Mesodermal cell (in vitro differentiated cells): ENCODE measurements at regions not wholly inside any gene's neighbourhood (a gene's known extent, or its start where the extent isn't known, plus 50 kb on each side); places are given as distances from the start of the nearest gene placed in this dataset.

ENCODE experiments used
- H3K27ac ChIP-seq: 2 replicates; pipeline ENCODE4 v1.7.0; 2013; ENCODE audit warnings: mild to moderate bottlenecking, low read depth, low read length, moderate library complexity; ENCODE audit not compliant: severe bottlenecking
- H3K36me3 ChIP-seq: 2 replicates; pipeline ENCODE4 v1.7.1; 2013; ENCODE audit warnings: mild to moderate bottlenecking, low read length, moderate library complexity; ENCODE audit not compliant: control insufficient read depth, insufficient read depth
- H3K4me1 ChIP-seq: one replicate; pipeline ENCODE4 v1.7.1; 2013; ENCODE audit warnings: mild to moderate bottlenecking, low read length; ENCODE audit not compliant: insufficient read depth, control insufficient read depth, poor library complexity, severe bottlenecking
- H3K4me3 ChIP-seq: 2 replicates; pipeline ENCODE4 v1.7.0; 2013; ENCODE audit warnings: low read length, control low read depth, mild to moderate bottlenecking; ENCODE audit not compliant: insufficient read depth, poor library complexity, severe bottlenecking; ENCODE audit errors: extremely low read depth
- H3K9me3 ChIP-seq: 2 replicates; pipeline ENCODE4 v1.7.1; 2013; ENCODE audit warnings: mild to moderate bottlenecking, low read length, moderate library complexity; ENCODE audit not compliant: control insufficient read depth
- WGBS, 2 experiments: methylation state at CpG; one replicate each; pipeline ENCODE4 v1.1.5; 2013; ENCODE audit warnings: missing lambda C conversion rate in 2 of 2; ENCODE audit not compliant: insufficient coverage in 2 of 2; 5-methylcytosine and 5-hydroxymethylcytosine counted together

DNA sequence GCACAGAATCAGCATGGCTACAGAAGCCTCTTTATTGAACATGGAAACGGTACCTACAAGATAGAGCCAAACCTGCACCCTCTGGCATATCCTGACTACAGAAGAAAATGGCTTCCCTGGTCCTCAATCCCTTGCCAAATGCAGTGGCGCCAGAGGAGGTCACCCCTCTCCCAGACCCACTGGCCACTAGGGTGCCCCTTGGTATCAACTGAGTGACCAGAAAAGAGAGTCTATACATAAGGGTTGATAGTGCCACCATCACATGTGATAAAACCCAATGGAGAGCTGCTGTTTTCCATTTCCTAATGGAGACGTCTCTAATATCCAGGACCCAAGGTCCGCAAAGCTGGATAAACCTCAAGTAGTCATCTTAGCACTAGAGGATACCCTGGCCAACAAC lies 52.7 kb upstream of the ALK start:
- 80 to 88% methylated on average over 3 to 4 of the region's 4 CpGs for WGBS, 2 experiments
- Histone ChIP-seq H3K9me3 (no peaks in the 10 kb centered on the region), H3K4me1 (no peaks in the 10 kb centered on the region), H3K36me3 (no peaks in the 10 kb centered on the region), H3K27ac (no peak overlapping the region), H3K4me3 (no peak overlapping the region)

DNA sequence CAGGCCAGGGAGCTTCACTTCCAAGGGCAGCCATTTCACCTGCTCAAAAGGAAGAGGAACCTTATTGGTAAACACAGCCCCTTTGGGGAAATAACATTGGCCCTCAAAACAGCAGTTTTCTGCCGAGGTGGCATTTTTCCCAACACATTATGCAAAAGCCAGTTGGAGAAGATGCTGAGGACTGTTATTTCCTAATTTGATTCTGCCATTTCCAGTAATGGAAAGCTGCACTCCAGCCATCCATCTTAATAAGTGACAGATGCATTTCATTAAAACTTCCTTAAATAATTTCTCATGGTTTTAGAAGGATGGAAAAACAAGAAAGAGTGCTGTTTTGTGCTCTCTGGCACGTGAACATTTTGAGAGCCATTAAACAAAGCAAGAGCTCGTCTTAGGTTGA lies 55.9 kb upstream of the ALK start:
- Histone ChIP-seq H3K4me3 (no peak overlapping the region), H3K36me3 (no peaks in the 10 kb centered on the region), H3K9me3 (no peaks in the 10 kb centered on the region), H3K27ac (no peak overlapping the region), H3K4me1 (no peaks in the 10 kb centered on the region)
- WGBS, 2 experiments: 73 to 90% methylated on average over 3 of the region's 3 CpGs

DNA sequence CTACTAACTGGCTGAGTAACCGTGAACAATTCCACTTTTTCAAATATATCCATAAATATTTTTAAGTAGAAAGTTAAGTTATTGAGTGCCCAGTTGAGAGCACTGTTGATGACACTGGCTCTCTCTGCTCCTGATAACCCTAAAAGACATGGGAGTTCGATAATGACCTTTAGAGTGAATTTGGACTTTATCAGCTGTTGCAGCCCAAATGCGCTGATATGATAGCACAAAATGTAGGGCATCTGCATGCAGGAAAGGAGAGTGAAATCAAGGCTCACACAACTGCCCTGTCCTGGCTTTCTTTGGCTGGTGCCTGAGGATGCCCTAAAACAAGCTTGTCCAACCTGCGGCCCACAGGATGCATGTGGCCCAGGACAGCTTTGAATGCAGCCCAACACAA lies 60.0 kb upstream of the ALK start:
- Histone ChIP-seq H3K4me3 (no peak overlapping the region), H3K27ac (no peak overlapping the region), H3K9me3 (no peaks in the 10 kb centered on the region), H3K4me1 (no peaks in the 10 kb centered on the region), H3K36me3 (no peaks in the 10 kb centered on the region)
- 93 to 100% methylated on average over 1 to 2 of the region's 4 CpGs for WGBS, 2 experiments

DNA sequence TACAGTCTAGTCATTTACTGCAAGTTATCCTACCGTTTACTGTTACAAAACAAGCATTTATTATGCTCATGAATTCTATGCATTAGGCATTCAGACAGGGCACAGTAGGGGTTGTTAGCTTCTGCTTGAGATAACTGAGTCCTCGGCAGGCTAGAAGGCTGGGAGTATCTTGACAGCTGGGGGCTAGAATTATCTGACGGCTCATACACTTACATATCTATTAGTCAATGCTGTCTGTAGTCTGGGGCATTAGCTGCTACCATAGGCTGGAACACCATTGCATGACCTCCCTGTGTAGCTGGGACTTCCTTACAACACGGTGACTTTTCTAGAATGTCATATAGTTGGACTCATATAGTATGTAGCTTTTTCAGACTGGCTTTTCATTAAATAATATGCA lies 61.9 kb upstream of the ALK start:
- no peak overlapping the region for H3K27ac ChIP-seq
- WGBS, 2 experiments: no CpG with 5 or more reads among the region's 4 CpGs
- H3K4me3 ChIP-seq: no peak overlapping the region
- H3K4me1 ChIP-seq: peaks cover 3% of the 10 kb centered on the region
- H3K36me3 ChIP-seq: no peaks in the 10 kb centered on the region
- no peaks in the 10 kb centered on the region for H3K9me3 ChIP-seq

DNA sequence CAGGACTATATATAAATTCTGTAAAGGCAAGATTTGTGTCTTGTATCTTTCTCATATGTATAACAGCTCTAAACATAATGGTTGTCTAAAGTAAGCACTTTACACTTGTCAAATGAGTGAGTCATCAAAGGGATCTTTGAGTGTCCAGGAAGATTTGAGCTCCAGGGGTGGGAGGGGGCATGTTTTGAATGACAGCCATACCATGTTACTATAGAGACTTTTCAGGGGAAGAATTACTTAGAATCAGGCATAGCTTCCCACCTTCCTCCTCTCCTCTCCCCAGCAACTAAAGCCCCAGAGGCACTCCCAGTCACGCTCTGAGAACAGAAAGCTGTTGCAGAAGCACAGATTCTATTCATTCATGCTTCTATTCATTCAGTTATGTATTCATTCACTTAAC lies 65.8 kb upstream of the ALK start:
- peaks cover 3% of the 10 kb centered on the region for H3K4me1 ChIP-seq
- H3K4me3 ChIP-seq: no peak overlapping the region
- no peaks in the 10 kb centered on the region for H3K9me3 ChIP-seq
- 50 to 73% methylated on average over 1 of the region's 1 CpG for WGBS, 2 experiments
- H3K36me3 ChIP-seq: no peaks in the 10 kb centered on the region
- H3K27ac ChIP-seq: peak overlapping the region; percentile 6

DNA sequence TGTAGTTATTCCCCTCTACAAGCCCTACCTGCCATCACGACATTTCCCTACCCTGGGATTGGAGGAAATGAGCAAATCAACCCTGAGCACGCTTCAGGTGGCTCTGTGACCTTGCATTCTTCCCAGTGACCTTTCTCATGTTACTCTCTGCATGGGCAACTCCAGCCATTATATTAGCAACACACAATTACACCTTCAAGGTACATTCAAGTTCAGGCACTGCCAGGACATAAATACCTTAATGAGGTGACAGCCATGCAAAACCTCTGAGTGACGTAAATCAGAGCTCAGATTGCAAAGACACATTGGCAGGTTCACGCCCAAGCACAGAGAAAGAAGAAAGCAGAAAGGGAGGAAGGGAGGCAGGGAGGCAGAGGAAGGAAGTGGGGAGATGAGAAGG lies 68.7 kb upstream of the ALK start:
- Histone ChIP-seq H3K27ac (no peak overlapping the region), H3K4me3 (no peak overlapping the region), H3K36me3 (no peaks in the 10 kb centered on the region), H3K4me1 (peaks cover 3% of the 10 kb centered on the region), H3K9me3 (no peaks in the 10 kb centered on the region)
- WGBS, 2 experiments: 65 to 88% methylated on average over 3 to 4 of the region's 4 CpGs

DNA sequence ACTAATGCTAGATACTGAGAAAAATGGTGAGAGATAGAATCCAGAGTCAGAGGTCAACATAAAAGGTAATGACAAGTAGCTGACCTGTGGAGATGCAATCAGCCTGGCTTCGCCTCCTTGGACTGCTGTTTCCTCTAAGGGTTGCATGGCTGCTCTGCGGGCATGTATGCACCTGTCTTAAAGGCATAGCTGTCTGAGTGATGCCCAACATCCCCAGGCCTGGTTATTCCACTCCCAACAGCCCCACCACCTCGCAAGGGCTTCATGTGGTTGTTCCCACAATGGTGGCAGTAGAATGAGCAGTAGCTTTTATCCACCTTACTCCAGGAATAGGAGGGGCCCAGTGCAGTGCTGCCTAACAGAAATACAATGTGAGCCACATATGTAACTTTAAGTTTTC lies 69.7 kb upstream of the ALK start:
- no peak overlapping the region for H3K27ac ChIP-seq
- H3K4me1 ChIP-seq: peaks cover 3% of the 10 kb centered on the region
- H3K4me3 ChIP-seq: no peak overlapping the region
- H3K36me3 ChIP-seq: no peaks in the 10 kb centered on the region
- no peaks in the 10 kb centered on the region for H3K9me3 ChIP-seq
- WGBS, 2 experiments: 90 to 94% methylated on average over 2 to 3 of the region's 3 CpGs

DNA sequence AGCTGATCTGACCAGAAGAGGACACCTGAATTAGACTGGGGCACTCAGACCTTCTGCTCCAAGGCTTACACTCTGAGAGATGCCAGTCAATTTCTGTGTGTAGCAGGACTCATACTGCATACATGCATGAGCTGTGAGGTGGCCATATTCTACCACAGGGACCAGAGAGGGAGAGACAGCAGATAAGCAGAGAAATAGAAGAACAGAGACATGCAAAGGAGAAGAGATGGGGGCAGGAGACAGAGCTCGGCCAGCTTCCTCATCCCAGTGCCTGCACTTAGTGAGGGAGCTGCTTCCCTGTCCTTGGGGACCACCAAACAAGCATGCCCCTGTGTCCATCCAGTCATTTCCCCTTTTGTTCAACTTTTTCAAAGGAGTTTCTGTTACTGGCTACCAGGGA lies 73.9 kb upstream of the ALK start:
- no peak overlapping the region for H3K4me3 ChIP-seq
- 56 to 86% methylated on average over 1 of the region's 1 CpG for WGBS, 2 experiments

DNA sequence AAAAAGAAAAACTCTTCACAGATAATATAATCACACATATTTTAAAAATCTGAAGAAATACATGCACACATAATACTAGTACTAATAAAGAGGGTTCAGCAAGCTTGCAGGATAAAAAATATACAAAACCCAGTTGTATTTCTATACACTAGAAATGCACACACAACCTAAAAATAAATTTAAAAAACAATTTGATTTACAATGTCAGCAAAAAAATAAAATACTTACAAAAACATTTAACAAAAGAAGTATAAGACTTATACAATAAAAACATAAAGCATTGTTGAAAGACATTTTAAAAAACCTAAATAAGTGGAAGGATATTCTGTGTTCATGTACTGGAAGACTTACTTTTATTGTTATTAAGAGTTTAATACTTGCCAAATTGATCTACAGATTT lies 81.7 kb upstream of the ALK start:
- Histone ChIP-seq H3K4me1 (no peaks in the 10 kb centered on the region), H3K36me3 (no peaks in the 10 kb centered on the region), H3K4me3 (no peak overlapping the region), H3K9me3 (no peaks in the 10 kb centered on the region), H3K27ac (no peak overlapping the region)

More for the DNA sequence above, 73.9 kb upstream of the ALK start:
- Histone ChIP-seq H3K4me1 (no peaks in the 10 kb centered on the region), H3K9me3 (no peaks in the 10 kb centered on the region), H3K27ac (no peak overlapping the region), H3K36me3 (no peaks in the 10 kb centered on the region)

DNA sequence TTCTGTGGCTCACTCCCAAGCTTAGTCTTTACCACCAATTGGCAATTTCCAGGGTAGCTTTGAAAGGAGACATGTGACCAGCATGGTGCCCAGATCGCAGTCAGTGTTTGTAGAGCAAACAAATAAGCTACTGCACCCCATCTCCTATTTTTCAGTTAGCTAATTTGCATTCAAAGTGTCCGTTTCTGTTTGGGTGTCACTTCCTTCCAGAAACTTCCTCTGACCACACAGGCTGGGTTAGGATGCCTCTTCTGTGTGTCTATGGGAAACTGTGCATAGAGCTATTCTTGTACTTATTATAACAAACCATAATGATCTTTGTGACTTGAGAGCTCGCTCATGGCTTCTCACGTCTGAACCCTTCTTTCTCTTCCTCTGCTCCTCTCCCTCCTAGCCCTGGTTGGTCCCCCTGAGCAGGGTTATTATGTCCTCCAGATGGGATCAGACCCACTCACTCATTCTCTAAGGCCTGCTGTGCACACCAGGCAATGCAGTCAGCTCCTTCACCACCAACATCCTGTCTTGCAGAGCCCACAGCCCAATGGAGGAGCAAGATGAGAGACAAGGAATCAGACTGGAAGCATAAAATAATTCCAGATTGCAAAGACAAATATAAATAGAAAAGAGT lies 101.2 kb upstream of the ALK start:
- Histone ChIP-seq H3K36me3 (no peaks in the 10 kb centered on the region), H3K9me3 (no peaks in the 10 kb centered on the region), H3K4me1 (no peaks in the 10 kb centered on the region), H3K4me3 (no peak overlapping the region), H3K27ac (no peak overlapping the region)
- 96% methylated on average over 3 of the region's 4 CpGs for WGBS, 2 experiments

DNA sequence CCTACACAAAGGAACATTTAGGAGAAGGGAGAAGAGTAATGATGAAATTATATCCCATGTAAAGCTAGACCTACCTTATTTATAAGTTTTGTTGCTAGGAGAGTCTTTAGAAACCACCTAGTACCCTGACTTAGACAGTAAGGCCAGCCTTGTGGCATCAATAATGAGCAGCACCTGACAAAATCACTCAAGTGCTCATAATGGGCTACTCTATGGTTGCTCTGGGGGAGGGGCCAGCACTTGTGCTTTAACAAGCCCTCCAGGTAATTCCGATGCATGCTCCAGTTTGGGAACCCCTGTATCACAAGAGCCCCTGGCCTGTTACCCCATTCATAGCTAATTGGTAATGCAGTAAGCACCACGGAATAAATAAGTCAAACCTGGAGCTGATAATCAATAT lies 102.9 kb upstream of the ALK start:
- Histone ChIP-seq H3K36me3 (no peaks in the 10 kb centered on the region), H3K4me3 (no peak overlapping the region), H3K4me1 (no peaks in the 10 kb centered on the region), H3K9me3 (no peaks in the 10 kb centered on the region), H3K27ac (no peak overlapping the region)
- 95 to 100% methylated on average over 2 of the region's 2 CpGs for whole genome bisulfite sequencing, 2 experiments
